HG02884 (cell line): ENCODE measurements at regions not wholly inside any gene's neighbourhood (a gene's known extent, or its start where the extent isn't known, plus 50 kb on each side); places are given as distances from the start of the nearest gene placed in this dataset.
A peak's percentile ranks its signal among the peaks of the same experiment; 100 is the strongest.
"Not testable (repeated sequence)": the region's sequence is repeated elsewhere in the genome, so short reads cannot be mapped to it uniquely, and the experiment has no call there.

ENCODE experiments used
- ATAC-seq: cut with Tn5 transposase; IDR thresholded peaks from one replicate; pipeline ENCODE4 v1.9.1; 2021; ENCODE audit warnings: mild to moderate bottlenecking, moderate library complexity; ENCODE audit not compliant: unreplicated experiment

DNA sequence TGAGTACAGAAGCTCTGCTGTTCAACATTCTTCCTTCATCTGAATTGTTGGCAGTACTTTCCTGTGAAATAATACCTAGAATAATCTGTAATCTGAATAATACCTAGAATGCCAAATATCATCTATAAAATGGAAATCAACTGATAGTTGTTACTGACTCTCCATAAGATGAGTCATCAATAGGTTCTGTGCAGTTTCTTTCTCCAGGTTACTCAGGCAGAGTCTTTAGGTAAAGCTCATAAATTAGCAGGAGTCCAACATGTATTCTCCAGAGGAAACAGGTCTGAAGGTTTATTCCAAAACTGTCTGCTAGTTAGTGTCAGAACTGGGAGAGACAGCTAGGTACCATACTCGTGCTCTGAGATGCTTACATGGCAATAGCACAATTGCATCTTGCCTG is 282.0 kb upstream of the MAP2 start:
- no peak for ATAC-seq

DNA sequence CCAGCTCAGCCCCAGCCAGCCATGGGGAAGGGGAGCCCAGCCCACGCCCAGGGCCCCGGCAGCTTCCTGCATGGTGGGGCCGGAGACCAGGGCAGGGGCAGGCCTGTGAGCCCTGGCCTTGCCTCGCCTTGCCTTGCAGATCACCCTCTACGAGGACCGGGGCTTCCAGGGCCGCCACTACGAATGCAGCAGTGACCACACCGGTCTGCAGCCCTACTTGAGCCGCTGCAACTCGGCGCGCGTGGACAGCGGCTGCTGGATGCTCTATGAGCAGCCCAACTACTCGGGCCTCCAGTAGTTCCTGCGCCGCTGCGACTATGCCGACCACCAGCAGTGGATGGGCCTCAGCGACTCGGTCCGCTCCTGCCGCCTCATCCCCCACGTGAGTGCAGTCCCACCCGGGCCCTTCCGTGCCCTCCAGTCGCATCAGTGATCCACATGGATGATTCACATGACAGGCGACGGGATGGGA is 278.6 kb upstream of the MAP2 start:
- not testable (repeated sequence) for ATAC-seq

DNA sequence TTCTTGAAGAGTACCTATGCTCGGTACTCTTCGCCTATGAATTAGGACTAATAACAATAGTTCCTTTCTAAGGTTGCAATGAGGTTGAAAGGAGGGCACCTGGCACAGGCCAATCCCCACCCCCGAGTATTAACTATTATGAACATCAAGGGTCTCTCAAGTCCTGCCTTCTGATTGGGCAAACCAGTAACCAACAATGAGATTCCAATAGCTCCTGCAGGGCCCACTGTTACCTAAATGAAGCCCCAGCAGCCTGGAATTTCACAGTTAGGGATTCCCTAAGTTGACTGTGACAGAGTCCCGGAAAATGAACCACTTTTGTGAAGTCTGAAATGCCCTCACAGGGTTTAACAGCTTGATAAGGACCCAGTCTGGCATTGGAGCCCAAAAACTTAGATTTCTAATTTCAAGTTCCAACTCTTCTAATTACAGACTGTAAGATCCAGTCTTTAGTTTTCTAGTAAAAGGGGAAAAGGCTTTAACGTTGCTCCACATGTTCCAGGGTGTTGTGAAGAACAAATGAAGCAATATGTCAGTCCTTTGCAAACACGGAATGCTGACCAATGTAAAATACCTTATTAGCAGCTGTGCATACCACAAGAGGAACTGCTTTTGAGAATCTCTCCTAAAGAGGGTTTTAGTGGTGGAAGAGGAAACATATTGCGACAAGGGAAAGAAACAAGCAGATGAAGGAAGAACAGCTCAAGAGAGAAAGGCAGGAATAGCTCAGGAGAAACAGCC is 277.7 kb upstream of the MAP2 start:
- peak; percentile 13 for ATAC-seq

DNA sequence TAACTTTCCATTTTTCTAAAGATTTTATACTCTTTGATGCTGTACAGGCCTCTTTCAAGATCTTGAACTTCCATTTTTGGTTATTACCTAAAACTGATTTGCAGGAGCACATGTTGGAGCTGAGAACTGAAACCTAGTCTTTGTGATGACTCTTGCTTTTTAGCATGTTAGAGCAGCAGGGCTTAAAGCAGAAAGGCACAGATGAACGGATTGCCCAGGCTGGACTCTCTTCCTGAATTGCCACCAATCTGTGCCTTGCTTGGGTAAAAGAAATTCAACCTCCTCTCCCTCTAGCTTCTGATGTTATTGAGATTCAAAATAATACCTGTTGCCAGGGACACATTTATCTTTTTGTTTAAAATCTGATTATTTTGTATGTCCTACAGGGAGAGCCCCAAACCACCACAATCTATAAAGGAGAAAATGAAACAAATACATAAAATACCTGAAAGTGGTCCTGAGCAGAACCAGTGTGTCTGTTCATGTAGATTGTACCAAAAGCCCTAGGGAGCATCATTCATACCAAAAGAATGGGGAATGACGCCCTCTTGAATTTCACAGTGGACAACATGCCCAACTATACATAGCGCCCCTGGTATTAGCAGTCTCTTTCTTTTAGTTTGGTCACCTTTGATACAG is 277.0 kb upstream of the MAP2 start:
- peak; percentile 40 for ATAC-seq

GRCh38 chr2:209147981-209148380 is 275.9 kb upstream of the MAP2 start:
- ATAC-seq: no peak

DNA sequence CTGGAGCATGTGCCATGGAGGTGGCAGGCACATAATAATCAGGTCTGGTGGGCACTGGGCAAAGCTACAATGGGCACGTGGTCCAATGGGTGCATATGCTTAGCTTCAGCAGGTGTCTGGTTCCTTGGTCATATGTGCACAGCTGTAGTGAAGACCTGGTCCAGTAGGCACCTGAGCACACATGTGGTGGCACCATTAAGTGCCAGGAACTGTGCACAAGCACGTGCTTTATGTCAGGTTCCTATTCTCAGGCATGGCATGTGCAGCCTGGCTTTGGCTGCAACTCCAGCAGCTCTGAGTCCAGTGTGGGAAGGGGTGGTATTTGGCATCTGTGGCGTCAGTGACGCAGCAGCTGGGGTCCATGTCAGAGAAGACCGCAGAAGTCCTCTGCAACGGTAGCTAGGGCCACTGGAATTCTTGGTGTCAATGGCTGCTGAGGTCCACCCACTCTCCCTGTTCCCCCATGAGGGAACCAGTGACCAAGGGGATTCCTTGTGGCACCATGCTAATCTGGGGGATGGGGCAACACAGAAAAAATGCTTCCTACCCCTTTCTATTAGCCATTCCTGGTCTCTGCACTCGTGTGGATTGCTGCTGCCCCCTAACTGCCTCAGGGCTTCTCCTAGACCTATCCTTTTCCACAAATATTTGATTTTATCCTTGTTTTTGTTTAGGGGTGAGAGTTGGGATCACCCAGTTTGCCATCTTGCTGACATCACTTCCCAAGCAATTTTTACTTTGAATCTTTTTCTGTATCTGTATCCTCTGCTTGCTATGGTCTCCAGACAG is 262.9 kb upstream of the MAP2 start:
- no peak for ATAC-seq

DNA sequence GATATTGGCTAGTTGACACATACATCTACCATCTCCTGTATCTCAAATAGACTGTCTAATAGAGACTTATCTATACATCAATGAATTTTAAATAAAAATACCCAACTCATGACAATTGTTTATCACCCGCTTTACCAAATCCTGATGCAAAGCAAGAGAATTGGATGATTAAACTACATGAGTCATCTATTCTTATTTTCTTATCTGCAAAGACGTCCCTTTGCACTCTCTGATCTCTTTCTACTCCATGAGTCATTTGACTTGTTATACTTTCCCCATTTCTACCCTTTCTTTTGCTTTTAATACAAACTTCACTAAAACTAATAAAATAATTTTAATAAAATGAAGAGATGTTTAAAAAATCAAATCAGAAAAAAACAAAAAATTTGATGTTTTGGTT is 261.7 kb upstream of the MAP2 start:
- ATAC-seq: no peak

DNA sequence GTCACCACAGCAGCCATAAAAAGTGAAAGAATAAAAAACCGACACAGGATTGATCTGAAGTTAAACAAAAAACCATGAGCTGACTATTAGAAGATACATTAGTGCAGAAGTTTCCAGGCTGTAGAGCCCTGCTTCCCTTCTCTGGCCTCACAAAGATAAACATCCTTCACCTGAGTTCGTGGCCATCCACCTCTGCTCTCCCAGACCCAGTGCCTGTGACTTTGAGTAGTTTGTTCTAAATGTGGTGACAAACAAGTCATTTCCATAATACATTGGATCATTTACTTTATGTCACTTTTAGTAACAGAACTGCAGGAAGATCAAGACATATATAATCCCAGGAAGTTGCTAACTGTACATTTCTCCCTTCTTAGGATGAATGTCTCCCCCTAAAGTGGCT is 241.9 kb upstream of the MAP2 start:
- ATAC-seq: no peak

DNA sequence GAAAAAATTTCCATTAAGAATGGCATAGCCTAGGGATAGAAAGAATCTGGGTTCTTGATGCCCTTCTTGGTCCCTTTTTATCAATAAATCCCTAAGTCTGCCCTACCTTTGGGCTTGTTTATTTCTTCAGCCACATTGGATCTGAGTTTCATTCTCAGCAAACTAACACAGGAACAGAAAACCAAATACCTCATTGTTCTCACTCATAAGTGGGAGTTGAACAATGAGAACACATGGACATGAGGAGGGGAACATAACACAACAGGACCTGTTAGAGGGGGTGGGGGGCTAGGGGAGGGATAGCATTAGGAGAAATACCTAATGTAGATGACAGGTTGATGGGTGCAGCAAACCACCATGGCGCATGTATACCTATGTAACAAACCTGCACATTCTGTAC is 237.0 kb upstream of the MAP2 start:
- ATAC-seq: not testable (repeated sequence)

GRCh38 chr2:209189893-209190292 is 234.0 kb upstream of the MAP2 start:
- no peak for ATAC-seq

DNA sequence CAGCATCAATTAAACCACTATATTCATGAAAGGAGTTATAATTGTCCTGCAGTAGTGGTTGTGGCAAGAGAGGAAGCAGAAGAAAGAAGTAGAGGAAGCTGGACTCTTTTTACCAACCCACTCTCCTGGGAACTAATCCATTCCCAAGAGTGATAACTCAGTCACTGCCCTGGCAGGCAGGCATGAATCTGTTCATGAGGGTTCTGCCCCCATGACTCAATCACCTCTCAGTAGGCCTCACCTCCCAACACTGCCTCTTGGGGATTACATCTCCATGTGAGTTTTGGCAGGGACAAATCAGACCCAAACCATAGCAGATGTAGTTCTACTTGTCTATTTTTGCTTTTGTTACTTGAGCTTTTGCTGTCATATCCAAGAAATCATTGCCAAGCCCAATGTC is 232.7 kb upstream of the MAP2 start:
- no peak for ATAC-seq

- no peak for ATAC-seq
Observed at GRCh38 chr2:209194717-209195116, 229.1 kb upstream of the MAP2 start.

GRCh38 chr2:209208211-209208610 is 215.6 kb upstream of the MAP2 start:
- peak; percentile 81 for ATAC-seq

- ATAC-seq: no peak
Observed at GRCh38 chr2:209209943-209210342, 213.9 kb upstream of the MAP2 start.

DNA sequence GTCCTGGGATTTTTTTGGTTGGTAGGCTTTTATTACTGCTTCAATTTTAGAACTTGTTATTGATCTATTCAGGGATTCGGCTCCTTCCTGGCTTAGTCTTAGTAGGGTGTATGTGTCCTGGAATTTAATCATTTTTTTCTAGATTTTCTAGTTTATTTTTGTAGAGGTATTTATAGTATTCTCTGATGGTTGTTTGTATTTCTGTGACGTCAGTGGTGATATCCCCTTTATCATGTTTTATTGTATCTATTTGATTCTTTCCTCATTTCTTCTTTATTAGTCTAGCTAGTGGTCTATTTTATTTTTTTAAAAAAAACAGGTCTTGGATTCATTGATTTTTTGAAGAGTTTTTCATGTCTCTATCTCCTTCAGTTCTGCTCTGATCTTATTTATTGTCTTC is 193.3 kb upstream of the MAP2 start:
- no peak for ATAC-seq

DNA sequence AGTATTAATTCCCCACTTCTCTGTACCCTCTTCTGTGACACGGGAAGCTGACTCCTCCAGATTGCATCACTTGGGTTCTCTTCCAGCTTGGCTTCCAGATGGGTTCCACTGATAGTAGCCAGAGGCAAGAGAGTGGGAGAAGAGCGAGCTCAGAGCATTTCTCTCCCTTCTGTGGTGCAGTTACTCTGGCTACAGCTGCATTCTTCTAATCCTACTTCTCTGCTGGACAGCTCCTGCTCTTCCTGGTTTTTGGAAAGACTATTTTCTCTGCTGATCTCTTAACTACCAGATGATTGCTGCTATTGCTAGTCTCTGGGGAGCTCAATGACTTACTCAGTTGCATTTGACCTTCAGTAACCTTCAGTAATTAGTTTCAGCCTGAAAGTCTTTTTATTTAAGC is 187.5 kb upstream of the MAP2 start:
- ATAC-seq: no peak

- no peak for ATAC-seq
Observed at GRCh38 chr2:209238765-209239584, 184.9 kb upstream of the MAP2 start.

GRCh38 chr2:209239585-209239938 is 184.3 kb upstream of the MAP2 start:
- ATAC-seq: no peak

DNA sequence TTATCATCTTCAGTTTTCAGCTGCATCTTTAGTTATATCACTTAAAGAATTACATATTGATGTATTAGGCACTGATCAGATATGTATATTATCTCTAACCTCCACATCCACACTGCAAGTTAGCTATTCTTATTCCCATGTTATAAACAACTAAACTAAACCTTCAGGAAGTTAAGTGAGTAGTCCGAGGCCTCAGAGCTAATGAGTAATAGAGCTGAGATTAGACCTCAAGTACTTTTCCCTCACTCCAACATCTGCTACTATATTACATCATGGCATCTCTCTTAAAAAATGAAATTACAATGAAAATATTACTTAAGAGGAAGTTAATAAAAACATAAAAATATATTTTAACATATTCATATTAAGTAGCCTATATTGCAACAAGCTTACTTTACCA is 183.6 kb upstream of the MAP2 start:
- no peak for ATAC-seq

DNA sequence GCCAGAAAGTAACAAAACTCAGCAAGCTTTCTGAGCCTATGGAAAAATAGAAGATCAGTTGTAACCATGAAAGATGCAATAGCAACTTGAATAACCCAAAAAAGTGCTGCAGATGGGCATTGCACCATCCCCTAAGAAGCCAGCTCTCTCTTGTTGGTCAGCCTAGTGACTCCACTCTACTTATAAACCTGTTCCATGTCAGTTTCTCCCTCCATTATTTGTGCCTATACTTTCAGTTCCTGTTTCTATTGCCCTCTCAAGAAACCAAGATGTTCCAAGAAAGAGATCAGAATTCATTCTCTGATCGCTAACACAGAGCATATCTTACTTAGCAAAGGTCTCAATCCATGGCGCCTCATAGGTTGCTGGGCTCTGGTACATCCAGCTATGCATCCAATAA is 170.3 kb upstream of the MAP2 start:
- ATAC-seq: no peak

DNA sequence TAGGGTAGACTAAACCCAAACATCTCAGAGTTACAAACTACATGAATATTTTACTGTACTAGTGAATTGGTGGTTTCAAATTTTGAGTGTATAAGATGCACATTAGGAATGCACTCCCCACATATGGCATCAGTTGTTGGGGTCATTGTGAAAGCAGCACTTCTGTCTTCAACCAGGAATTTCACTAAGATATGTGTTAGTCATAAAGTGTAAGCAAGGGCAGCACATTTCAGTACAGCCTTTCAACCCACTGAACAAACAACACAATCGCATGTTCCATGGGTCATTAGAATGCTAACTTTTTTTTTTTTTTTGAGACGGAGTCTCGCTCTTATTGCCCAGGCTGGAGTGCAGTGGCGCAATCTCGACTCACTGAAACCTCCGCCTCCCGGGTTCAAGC is 164.1 kb upstream of the MAP2 start:
- no peak for ATAC-seq
